Liver (tissue), 8 donors: ENCODE measurements at regions not wholly inside any gene's neighbourhood (a gene's known extent, or its start where the extent isn't known, plus 50 kb on each side); places are given as distances from the start of the nearest gene placed in this dataset.

ENCODE experiments used
- DNase-seq: peaks from one replicate; pipeline ENCODE4 v3.0.0-alpha.2; 2017; ENCODE audit warnings: low spot score
- H3K27ac ChIP-seq, 2 donors: one replicate each; pipeline ENCODE4 v1.7.0; 2013; ENCODE audit warnings: inconsistent platforms in 2 of 2, low read length in 2 of 2, control low read depth in 1 of 2, low read depth in 1 of 2, mild to moderate bottlenecking in 1 of 2
- H3K27me3 ChIP-seq, 4 donors: one replicate each; pipeline versions ENCODE4 v1.6.1 to v1.7.0; 2013; ENCODE audit warnings: low read length in 3 of 4, inconsistent platforms in 1 of 4, mild to moderate bottlenecking in 1 of 4, moderate library complexity in 1 of 4; ENCODE audit not compliant: control insufficient read depth in 4 of 4, insufficient read depth in 4 of 4
- H3K36me3 ChIP-seq, 4 donors: one replicate each; pipeline versions ENCODE4 v1.6.1 to v1.7.0; 2013; ENCODE audit warnings: low read length in 3 of 4, mild to moderate bottlenecking in 3 of 4, low read depth in 1 of 4, moderate library complexity in 1 of 4; ENCODE audit not compliant: control insufficient read depth in 4 of 4, insufficient read depth in 3 of 4
- H3K4me1 ChIP-seq, 4 donors: one replicate each; pipeline versions ENCODE4 v1.6.1 to v1.7.0; 2013; ENCODE audit warnings: low read length in 3 of 4, mild to moderate bottlenecking in 3 of 4, moderate library complexity in 1 of 4; ENCODE audit not compliant: control insufficient read depth in 4 of 4, insufficient read depth in 4 of 4
- H3K4me3 ChIP-seq, 3 donors: one replicate each; pipeline versions ENCODE4 v1.6.1 to v1.7.0; 2013; ENCODE audit warnings: low read length in 3 of 3, control low read depth in 1 of 3, low read depth in 1 of 3, mild to moderate bottlenecking in 1 of 3
- H3K9ac ChIP-seq, 2 donors: one replicate each; pipeline ENCODE4 v1.7.0; 2013; ENCODE audit warnings: low read length in 2 of 2, mild to moderate bottlenecking in 2 of 2, moderate library complexity in 2 of 2, control low read depth in 1 of 2, low read depth in 1 of 2
- H3K9me3 ChIP-seq, 4 donors: one replicate each; pipeline versions ENCODE4 v1.6.1 to v1.7.0; 2013; ENCODE audit warnings: low read length in 3 of 4; ENCODE audit not compliant: control insufficient read depth in 4 of 4
- ATF3 ChIP-seq: IDR thresholded peaks from 2 replicates; pipeline ENCODE4 v1.6.1; 2016; ENCODE audit warnings: antibody characterized with exemption
- CTCF ChIP-seq: fragments of 150-350 bp; IDR thresholded peaks from 2 replicates; pipeline ENCODE4 v1.5.1; 2017; ENCODE audit warnings: improper control_type of control experiment, low read depth, low read length; ENCODE audit not compliant: missing input control
- EGR1 ChIP-seq, 2 donors: IDR thresholded peaks; 2 replicates each; pipeline ENCODE4 v1.6.1; 2016 to 2018; ENCODE audit warnings: antibody characterized with exemption in 2 of 2, low read depth in 2 of 2
- FOXA1 ChIP-seq: IDR thresholded peaks from 2 replicates; pipeline ENCODE4 v1.6.1; 2016; ENCODE audit warnings: antibody characterized with exemption
- FOXA2 ChIP-seq: IDR thresholded peaks from 2 replicates; pipeline ENCODE4 v1.6.1; 2016; ENCODE audit warnings: antibody characterized with exemption
- GABPA ChIP-seq, 2 donors: IDR thresholded peaks in 1 of 2; conservative IDR thresholded peaks in 1 of 2; 2 replicates each; pipeline ENCODE4 v1.6.1; 2016; ENCODE audit warnings: antibody characterized with exemption in 2 of 2, mild to moderate bottlenecking in 1 of 2, moderate library complexity in 1 of 2
- HNF4A ChIP-seq, 2 donors: conservative IDR thresholded peaks; 2 replicates each; pipeline ENCODE4 v1.6.1; 2016; ENCODE audit warnings: antibody characterized with exemption in 2 of 2, mild to moderate bottlenecking in 2 of 2
- HNF4G ChIP-seq: IDR thresholded peaks from 2 replicates; pipeline ENCODE4 v1.6.1; 2016; ENCODE audit warnings: antibody characterized with exemption
- JUND ChIP-seq, 2 donors: IDR thresholded peaks; 2 replicates each; pipeline ENCODE4 v1.6.1; 2016; ENCODE audit warnings: antibody characterized with exemption in 2 of 2
- MAX ChIP-seq: IDR thresholded peaks from 2 replicates; pipeline ENCODE4 v1.6.1; 2016; ENCODE audit warnings: antibody characterized with exemption
- RAD21 ChIP-seq, 2 donors: IDR thresholded peaks; 2 replicates each; pipeline ENCODE4 v1.6.1; 2016; ENCODE audit warnings: antibody characterized with exemption in 2 of 2, mild to moderate bottlenecking in 2 of 2
- RXRA ChIP-seq, 2 donors: IDR thresholded peaks; 2 replicates each; pipeline ENCODE4 v1.6.1; 2017 to 2018; ENCODE audit warnings: antibody characterized with exemption in 2 of 2, mild to moderate bottlenecking in 1 of 2
- SP1 ChIP-seq: IDR thresholded peaks from 2 replicates; pipeline ENCODE4 v1.6.1; 2018; ENCODE audit warnings: antibody characterized with exemption, mild to moderate bottlenecking
- YY1 ChIP-seq: IDR thresholded peaks from 2 replicates; pipeline ENCODE4 v1.6.1; 2016; ENCODE audit warnings: antibody characterized with exemption, mild to moderate bottlenecking
- ZBTB33 ChIP-seq: IDR thresholded peaks from 2 replicates; pipeline ENCODE4 v1.6.1; 2016; ENCODE audit warnings: antibody characterized with exemption
- WGBS: extraction: QIAGEN DNeasy Blood & Tissue Kit; methylation state at CpG from one replicate; pipeline ENCODE4 v1.1.7; 2013; 5-methylcytosine and 5-hydroxymethylcytosine counted together
- donor health status: healthy.
- donor health status: healthy.
- donor health status: healthy.
- donor health status: healthy.
- donor health status: healthy.

- no peak for DNase-seq
- Histone ChIP-seq H3K4me3 (no peak overlapping the region), H3K9ac (no peak overlapping the region), H3K4me1 (no peaks in the 10 kb centered on the region), H3K9me3 (no peaks in the 10 kb centered on the region), H3K27ac (no peak overlapping the region), H3K27me3 (no peaks in the 10 kb centered on the region), H3K36me3 (no peaks in the 10 kb centered on the region)
- TF ChIP-seq EGR1 (IDR thresholded peaks at IDR 0.05; ENCODE audit: low read depth in 2 of 2) (no peak), YY1 (no peak), GABPA (IDR thresholded peaks at IDR 0.05 in 1 of 2, conservative IDR thresholded peaks at IDR 0.05 in 1 of 2) (no peak), CTCF (no peak), HNF4A (conservative IDR thresholded peaks at IDR 0.05) (no peak), SP1 (no peak), RXRA (IDR thresholded peaks at IDR 0.05) (no peak), HNF4G (no peak), FOXA1 (no peak), ATF3 (no peak), MAX (no peak), ZBTB33 (no peak), JUND (IDR thresholded peaks at IDR 0.05) (no peak), RAD21 (IDR thresholded peaks at IDR 0.05) (no peak)
- 92% methylated on average over 10 of the region's 10 CpGs for WGBS
Observed at GRCh38 chr5:133696782-133697507, 84.6 kb upstream of the FSTL4 start.

GRCh38 chr5:133696006-133696584 lies 83.8 kb upstream of the FSTL4 start:
- H3K27ac ChIP-seq, result no peak overlapping the region
- no peak for DNase-seq
- TF ChIP-seq FOXA1 (no peak), JUND (IDR thresholded peaks at IDR 0.05) (no peak), RAD21 (IDR thresholded peaks at IDR 0.05) (no peak), HNF4G (no peak), FOXA2 (no peak), ZBTB33 (no peak)
- H3K9me3 ChIP-seq, result no peaks in the 10 kb centered on the region
- WGBS, result 77% methylated on average over 10 of the region's 10 CpGs
- no peaks in the 10 kb centered on the region for H3K4me1 ChIP-seq
- H3K4me3 ChIP-seq, result no peak overlapping the region
- H3K36me3 ChIP-seq, result no peaks in the 10 kb centered on the region
- H3K27me3 ChIP-seq, result no peaks in the 10 kb centered on the region
- no peak overlapping the region for H3K9ac ChIP-seq
